ENCODE measurements at regions not wholly inside any gene's neighbourhood (a gene's known extent, or its start where the extent isn't known, plus 50 kb on each side); places are given as distances from the start of the nearest gene placed in this dataset.
"Not testable (repeated sequence)": the region's sequence is repeated elsewhere in the genome, so short reads cannot be mapped to it uniquely, and the experiment has no call there.

GRCh38 chr11:49326651-49327050, 118.2 kb upstream of the FOLH1 start:
- TF ChIP-seq CTCF (conservative IDR thresholded peaks at IDR 0.05; ENCODE audit: low read length); EZH2phosphoT487 (IDR thresholded peaks at IDR 0.05; ENCODE audit: borderline replicate concordance): not testable (repeated sequence)

Data from Loucy (cell line).